ENCODE measurements at regions not wholly inside any gene's neighbourhood (a gene's known extent, or its start where the extent isn't known, plus 50 kb on each side); places are given as distances from the start of the nearest gene placed in this dataset.

DNA sequence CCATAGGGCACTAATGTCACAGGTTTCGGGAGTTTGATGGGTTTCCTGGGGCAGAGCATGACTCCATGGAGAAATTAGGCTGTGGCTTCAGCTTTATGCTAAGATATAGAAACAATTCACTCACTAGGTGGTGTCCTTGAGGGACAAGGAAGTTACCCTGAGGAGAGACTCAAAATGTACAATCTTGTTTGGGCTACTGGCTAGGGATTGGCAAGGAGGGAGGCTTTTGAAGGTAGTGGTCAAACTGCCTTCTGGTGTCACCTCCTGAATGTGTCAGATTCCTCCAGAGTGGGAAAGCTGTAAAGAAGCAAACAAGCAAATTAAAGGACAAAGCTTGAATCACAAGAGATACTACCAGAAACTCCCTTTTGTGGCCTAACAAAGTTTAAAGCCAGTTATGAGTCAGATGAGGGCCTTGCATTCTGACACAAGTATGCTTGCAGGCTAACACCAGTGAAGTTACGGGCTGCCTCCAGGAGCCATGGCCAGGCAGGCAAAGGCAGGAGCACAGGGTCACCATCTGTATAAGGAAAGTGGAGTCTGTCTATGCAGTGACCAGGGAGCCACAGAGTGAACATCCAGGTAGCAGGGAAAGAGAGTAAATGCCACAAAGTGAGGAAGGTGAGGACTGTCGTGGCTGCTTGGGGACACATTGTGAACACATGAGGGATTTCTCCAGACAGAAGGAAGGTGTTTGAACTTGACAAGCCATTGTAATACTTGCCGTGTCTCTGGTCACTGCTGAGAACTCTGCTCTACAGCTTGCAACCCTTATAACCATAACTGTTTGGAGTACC lies 107.7 kb upstream of the DTNBP1 start (continued):
- TF ChIP-seq ZNF592 (IDR thresholded peaks at IDR 0.05) (peak; percentile 81; the same call in 1 of the 2 replicates), IKZF1 (conservative IDR thresholded peaks at IDR 0.05) (peak; percentile 89), SRF (IDR thresholded peaks at IDR 0.05; ENCODE audit: low read depth in 2 of 2, low read length in 2 of 2) (no peak), E4F1 (IDR thresholded peaks at IDR 0.05; ENCODE audit: borderline replicate concordance, partially characterized antibody) (no peak), IKZF2 (IDR thresholded peaks at IDR 0.05) (peak; percentile 89 to 90), RAD21 (IDR thresholded peaks at IDR 0.05; ENCODE audit: insufficient read depth, low read depth, low read length) (peak; percentile 44), ZNF687 (IDR thresholded peaks at IDR 0.05) (peak; percentile 99), KLF5 (IDR thresholded peaks at IDR 0.05; ENCODE audit: partially characterized antibody) (no peak), SIN3A (IDR thresholded peaks at IDR 0.05; ENCODE audit: low read depth, low read length) (no peak), BACH1 (IDR thresholded peaks at IDR 0.05; ENCODE audit: borderline replicate concordance) (no peak; the same call in 1 of the 2 replicates), POU2F2 (IDR thresholded peaks at IDR 0.05; ENCODE audit: borderline replicate concordance, low read depth, low read length) (no peak), PAX5 (IDR thresholded peaks at IDR 0.05; ENCODE audit: borderline replicate concordance, low read depth, low read length) (peak; percentile 30; the same call in 1 of the 2 replicates), PAX8 (IDR thresholded peaks at IDR 0.05) (no peak), GATAD2B (conservative IDR thresholded peaks at IDR 0.05; ENCODE audit: low read depth) (peak; percentile 54), RBBP5 (conservative IDR thresholded peaks at IDR 0.05) (no peak), SIX5 (IDR thresholded peaks at IDR 0.05; ENCODE audit: low read depth, low read length, severe bottlenecking) (no peak)

All from GM12878 (cell line).